CD14-positive monocyte (primary cell): ENCODE measurements at regions not wholly inside any gene's neighbourhood (a gene's known extent, or its start where the extent isn't known, plus 50 kb on each side); places are given as distances from the start of the nearest gene placed in this dataset.

Experiments used
- DNase-seq, 3 donors: peaks; one replicate each; pipeline ENCODE4 v3.0.0-alpha.2; 2011 to 2022
- H2AFZ ChIP-seq: 2 replicates; pipeline ENCODE4 v1.6.0; 2012; ENCODE audit warnings: mild to moderate bottlenecking, low read depth, low read length, inconsistent platforms; ENCODE audit not compliant: insufficient read depth, poor library complexity, severe bottlenecking
- H3K27ac ChIP-seq, 2 donors: 1 replicate in 1 of 2; 2 replicates in 1 of 2; pipeline ENCODE4 v1.5.1; 2012 to 2013; ENCODE audit warnings: low read length in 2 of 2, control low read depth in 1 of 2, inconsistent platforms in 1 of 2, low read depth in 1 of 2, mild to moderate bottlenecking in 1 of 2
- H3K27me3 ChIP-seq, 2 donors: one replicate each; pipeline versions ENCODE4 v1.6.0 to v1.6.1; 2011 to 2013; ENCODE audit warnings: low read length in 2 of 2; ENCODE audit not compliant: control insufficient read depth in 2 of 2, insufficient read depth in 2 of 2
- H3K36me3 ChIP-seq, 2 donors: replicated peaks in 1 of 2; 1 replicate in 1 of 2; 2 replicates in 1 of 2; pipeline versions ENCODE4 v1.5.1 to v1.6.1; 2012 to 2013; ENCODE audit warnings: low read length in 2 of 2, control low read depth in 1 of 2, inconsistent platforms in 1 of 2, mild to moderate bottlenecking in 1 of 2; ENCODE audit not compliant: insufficient read depth in 2 of 2, control insufficient read depth in 1 of 2
- H3K4me1 ChIP-seq, 2 donors: 1 replicate in 1 of 2; 2 replicates in 1 of 2; pipeline versions ENCODE4 v1.5.1 to v1.6.1; 2012 to 2013; ENCODE audit warnings: low read length in 2 of 2, control low read depth in 1 of 2, inconsistent platforms in 1 of 2, mild to moderate bottlenecking in 1 of 2, moderate library complexity in 1 of 2; ENCODE audit not compliant: insufficient read depth in 2 of 2, control insufficient read depth in 1 of 2
- H3K4me2 ChIP-seq: replicated peaks from 2 replicates; pipeline ENCODE3; 2012; ENCODE audit warnings: low read length, moderate library complexity, mild to moderate bottlenecking; ENCODE audit not compliant: poor library complexity, severe bottlenecking; ENCODE audit errors: extremely low read depth
- H3K4me3 ChIP-seq, 3 experiments: fragments of 200-600 bp in 1 of 3; sonication (generic) in 1 of 3; replicated peaks in 1 of 3; 1 replicate in 2 of 3; 2 replicates in 1 of 3; pipeline ENCODE4 v1.5.1; 2011 to 2013; ENCODE audit warnings: low read length in 3 of 3, mild to moderate bottlenecking in 3 of 3, control low read depth in 2 of 3, low read depth in 2 of 3, inconsistent platforms in 1 of 3, moderate library complexity in 1 of 3
- H3K79me2 ChIP-seq: 2 replicates; pipeline ENCODE4 v1.6.0; 2012; ENCODE audit warnings: mild to moderate bottlenecking, control low read depth, inconsistent platforms, low read length, moderate library complexity; ENCODE audit not compliant: insufficient read depth
- H3K9ac ChIP-seq: 2 replicates; pipeline ENCODE4 v1.6.0; 2017; ENCODE audit warnings: low read length, mild to moderate bottlenecking; ENCODE audit not compliant: insufficient read depth, poor library complexity, severe bottlenecking
- H3K9me3 ChIP-seq, 2 donors: replicated peaks in 1 of 2; 1 replicate in 1 of 2; 2 replicates in 1 of 2; pipeline versions ENCODE4 v1.5.1 to v1.6.1; 2012 to 2013; ENCODE audit warnings: low read length in 2 of 2, control low read depth in 1 of 2; ENCODE audit not compliant: control insufficient read depth in 1 of 2, insufficient read depth in 1 of 2
- H4K20me1 ChIP-seq: 2 replicates; pipeline ENCODE4 v1.6.0; 2012; ENCODE audit warnings: mild to moderate bottlenecking, low read length, control low read depth, moderate library complexity; ENCODE audit not compliant: insufficient read depth
- H3K27ac Mint-ChIP-seq, 7 donors: one replicate each; pipeline ENCODE4 v1.8.0; 2020; ENCODE audit warnings: mild to moderate bottlenecking in 7 of 7, mixed read lengths in 7 of 7, moderate library complexity in 6 of 7, inconsistent platforms in 2 of 7
- H3K27me3 Mint-ChIP-seq, 3 donors: one replicate each; pipeline ENCODE4 v1.8.0; 2021 to 2022; ENCODE audit warnings: low read depth in 3 of 3, mild to moderate bottlenecking in 3 of 3, mixed read lengths in 3 of 3, moderate library complexity in 3 of 3, inconsistent platforms in 1 of 3
- H3K36me3 Mint-ChIP-seq, 2 donors: one replicate each; pipeline ENCODE4 v1.8.0; 2020; ENCODE audit warnings: mixed read lengths in 2 of 2, inconsistent platforms in 1 of 2, mild to moderate bottlenecking in 1 of 2
- H3K4me1 Mint-ChIP-seq: one replicate; pipeline ENCODE4 v1.8.0; 2020; ENCODE audit warnings: mild to moderate bottlenecking, mixed read lengths
- H3K4me3 Mint-ChIP-seq, 2 donors: one replicate each; pipeline ENCODE4 v1.8.0; 2020; ENCODE audit warnings: mild to moderate bottlenecking in 2 of 2, mixed read lengths in 2 of 2, moderate library complexity in 1 of 2
- H3K9me3 Mint-ChIP-seq, 7 donors: one replicate each; pipeline ENCODE4 v1.8.0; 2020 to 2022; ENCODE audit warnings: mixed read lengths in 7 of 7, mild to moderate bottlenecking in 6 of 7, moderate library complexity in 6 of 7, inconsistent platforms in 2 of 7
- WGBS: methylation state at CpG from one replicate; pipeline ENCODE4 v1.1.5; 2013; ENCODE audit warnings: missing lambda C conversion rate; ENCODE audit not compliant: insufficient coverage; 5-methylcytosine and 5-hydroxymethylcytosine counted together
- intact Hi-C, 2 donors: fragments of 100-400 bp; cut with micrococcal nuclease; formaldehyde crosslinking; loops; one replicate each; pipeline versions ENCODE4 v1.15.0 to v1.15.1; 2023
- TF ChIP-seq, protein P1 (sequence below): fragments of 200-600 bp; IDR thresholded peaks from one replicate; pipeline ENCODE4 v1.8.0; 2022; ENCODE audit warnings: antibody characterized with exemption, mild to moderate bottlenecking

GRCh38 chrX:10855845-10856244, 235.5 kb upstream of the MID1 start:
- Mint-ChIP-seq H3K4me3 (no peak overlapping the region), H3K27me3 (peaks cover 0 to 1% (median 0%) of the 10 kb centered on the region in 3 donors), H3K36me3 (no peaks in the 10 kb centered on the region), H3K4me1 (no peaks in the 10 kb centered on the region), H3K9me3 (peaks cover 0 to 7% (median 3%) of the 10 kb centered on the region in 7 donors), H3K27ac (no peak overlapping the region)
- Histone ChIP-seq H3K9me3 (no peaks in the 10 kb centered on the region), H3K27me3 (no peaks in the 10 kb centered on the region), H3K4me2 (no peak overlapping the region), H4K20me1 (no peaks in the 10 kb centered on the region), H3K9ac (no peak overlapping the region), H3K36me3 (no peaks in the 10 kb centered on the region), H3K79me2 (no peaks in the 10 kb centered on the region), H3K4me1 (no peaks in the 10 kb centered on the region), H2AFZ (no peak overlapping the region), H3K4me3 (no peak overlapping the region), H3K27ac (no peak overlapping the region)
- no peak for DNase-seq
- TF ChIP-seq, protein P1, sequence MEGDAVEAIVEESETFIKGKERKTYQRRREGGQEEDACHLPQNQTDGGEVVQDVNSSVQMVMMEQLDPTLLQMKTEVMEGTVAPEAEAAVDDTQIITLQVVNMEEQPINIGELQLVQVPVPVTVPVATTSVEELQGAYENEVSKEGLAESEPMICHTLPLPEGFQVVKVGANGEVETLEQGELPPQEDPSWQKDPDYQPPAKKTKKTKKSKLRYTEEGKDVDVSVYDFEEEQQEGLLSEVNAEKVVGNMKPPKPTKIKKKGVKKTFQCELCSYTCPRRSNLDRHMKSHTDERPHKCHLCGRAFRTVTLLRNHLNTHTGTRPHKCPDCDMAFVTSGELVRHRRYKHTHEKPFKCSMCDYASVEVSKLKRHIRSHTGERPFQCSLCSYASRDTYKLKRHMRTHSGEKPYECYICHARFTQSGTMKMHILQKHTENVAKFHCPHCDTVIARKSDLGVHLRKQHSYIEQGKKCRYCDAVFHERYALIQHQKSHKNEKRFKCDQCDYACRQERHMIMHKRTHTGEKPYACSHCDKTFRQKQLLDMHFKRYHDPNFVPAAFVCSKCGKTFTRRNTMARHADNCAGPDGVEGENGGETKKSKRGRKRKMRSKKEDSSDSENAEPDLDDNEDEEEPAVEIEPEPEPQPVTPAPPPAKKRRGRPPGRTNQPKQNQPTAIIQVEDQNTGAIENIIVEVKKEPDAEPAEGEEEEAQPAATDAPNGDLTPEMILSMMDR, result no peak
- intact Hi-C loops, result no loop called here
- WGBS, result no CpG with 5 or more reads among the region's 2 CpGs

DNA sequence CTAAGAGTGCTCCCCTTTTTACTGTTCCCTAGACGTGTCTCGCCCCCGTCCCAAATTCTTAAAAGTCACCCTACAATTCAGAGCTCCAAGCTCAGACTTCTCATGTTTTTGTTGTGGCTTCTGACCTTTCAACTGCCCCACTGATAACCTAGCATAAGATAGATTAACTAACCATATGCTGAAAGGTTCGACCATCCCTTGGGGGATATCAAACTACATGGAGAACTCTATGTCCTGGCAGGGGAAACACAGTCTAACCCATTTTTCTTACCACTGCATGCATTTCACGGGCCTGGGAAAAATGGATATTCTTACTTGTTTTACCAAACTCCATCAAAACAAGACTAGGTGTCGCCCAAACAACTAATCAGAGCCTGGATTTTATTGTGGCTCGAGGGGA, 236.4 kb upstream of the MID1 start:
- peaks cover 0 to 4% (median 0%) of the 10 kb centered on the region in 7 donors for H3K9me3 Mint-ChIP-seq

More for the DNA sequence above, 236.4 kb upstream of the MID1 start:
- Mint-ChIP-seq H3K4me3 (no peak overlapping the region), H3K27ac (no peak overlapping the region), H3K4me1 (no peaks in the 10 kb centered on the region), H3K27me3 (peaks cover 0 to 1% (median 0%) of the 10 kb centered on the region in 3 donors), H3K36me3 (no peaks in the 10 kb centered on the region)
- no CpG with 5 or more reads among the region's 7 CpGs for WGBS
- H3K4me1 ChIP-seq, result no peaks in the 10 kb centered on the region
- H2AFZ ChIP-seq, result no peak overlapping the region
- H3K27me3 ChIP-seq, result no peaks in the 10 kb centered on the region
- no peak overlapping the region for H3K4me2 ChIP-seq
- no peak for DNase-seq
- no peak overlapping the region for H3K4me3 ChIP-seq
- intact Hi-C loops, result no loop called here
- no peaks in the 10 kb centered on the region for H3K79me2 ChIP-seq
- H3K27ac ChIP-seq, result no peak overlapping the region
- H4K20me1 ChIP-seq, result no peaks in the 10 kb centered on the region
- H3K9me3 ChIP-seq, result no peaks in the 10 kb centered on the region
- H3K9ac ChIP-seq, result no peak overlapping the region
- TF ChIP-seq, protein P1, result no peak
- no peaks in the 10 kb centered on the region for H3K36me3 ChIP-seq
